SK-N-SH (cell line): ENCODE measurements at regions not wholly inside any gene's neighbourhood (a gene's known extent, or its start where the extent isn't known, plus 50 kb on each side); places are given as distances from the start of the nearest gene placed in this dataset.

ENCODE experiments used
- CTCF ChIA-PET: fragments of 300-600, 350-600 bp; formaldehyde crosslinking; extraction: SDS; loops from one replicate; lab custom pipeline; 2021; lab: Yijun Ruan, JAX
- POLR2A ChIA-PET: fragments of 350-600 bp; sonication (Branson Sonifier 250); formaldehyde crosslinking; extraction: SDS; loops from one replicate; lab custom pipeline; 2020; ENCODE audit warnings: antibody characterized with exemption, inconsistent platforms; lab: Yijun Ruan, JAX
- DNase-seq: peaks from one replicate; pipeline ENCODE4 v3.0.0; 2012
- H2AFZ ChIP-seq: fragments of 200-600 bp; sonication (generic); 2 replicates; pipeline ENCODE4 v1.8.1; 2016; ENCODE audit warnings: antibody characterized with exemption, mild to moderate bottlenecking, low read depth
- H3F3A ChIP-seq: fragments of 200-600 bp; sonication (generic); replicated peaks from 2 replicates; pipeline ENCODE3; 2016; ENCODE audit warnings: antibody characterized with exemption, mild to moderate bottlenecking; ENCODE audit not compliant: insufficient read depth
- H3K27ac ChIP-seq, 2 experiments: fragments of 200-500 bp in 1 of 2; fragments of 200-600 bp in 1 of 2; sonication (Bioruptor generic) in 1 of 2; sonication (generic), shearing (Covaris generic) in 1 of 2; 2 replicates each; pipeline versions ENCODE4 v1.5.1 to v1.6.1; 2014 to 2016; ENCODE audit warnings: low read depth in 2 of 2, inconsistent platforms in 1 of 2, low read length in 1 of 2, mild to moderate bottlenecking in 1 of 2, mixed read lengths in 1 of 2
- H3K27me3 ChIP-seq: fragments of 200-600 bp; sonication (generic), shearing (Covaris generic); 2 replicates; pipeline ENCODE4 v1.6.1; 2016; ENCODE audit warnings: mixed run types; ENCODE audit not compliant: insufficient read depth
- H3K36me3 ChIP-seq, 2 experiments: fragments of 200-500 bp in 1 of 2; fragments of 200-600 bp in 1 of 2; sonication (Bioruptor generic) in 1 of 2; sonication (generic) in 1 of 2; replicated peaks in 1 of 2; 2 replicates each; pipeline versions ENCODE3 to v1.5.1; 2014 to 2016; ENCODE audit warnings: low read length in 1 of 2, mild to moderate bottlenecking in 1 of 2; ENCODE audit not compliant: insufficient read depth in 2 of 2, control insufficient read depth in 1 of 2
- H3K4me1 ChIP-seq, 2 experiments: fragments of 200-500 bp in 1 of 2; fragments of 200-600 bp in 1 of 2; sonication (Bioruptor generic) in 1 of 2; sonication (generic), shearing (Covaris generic) in 1 of 2; 2 replicates each; pipeline versions ENCODE4 v1.5.1 to v1.6.1; 2014 to 2016; ENCODE audit warnings: low read depth in 1 of 2, low read length in 1 of 2, mixed run types in 1 of 2; ENCODE audit not compliant: insufficient read depth in 2 of 2, control insufficient read depth in 1 of 2
- H3K4me2 ChIP-seq: fragments of 200-600 bp; sonication (generic), shearing (Covaris generic); 2 replicates; pipeline ENCODE4 v1.6.1; 2017; ENCODE audit warnings: mixed run types
- H3K4me3 ChIP-seq, 2 experiments: fragments of 200-500 bp in 1 of 2; fragments of 200-600 bp in 1 of 2; sonication (Bioruptor generic) in 1 of 2; sonication (generic), shearing (Covaris generic) in 1 of 2; 2 replicates each; pipeline versions ENCODE4 v1.5.1 to v1.8.1; 2014 to 2016; ENCODE audit warnings: low read depth in 2 of 2, inconsistent platforms in 1 of 2, low read length in 1 of 2, mild to moderate bottlenecking in 1 of 2, mixed read lengths in 1 of 2, moderate library complexity in 1 of 2
- H3K79me2 ChIP-seq: fragments of 200-600 bp; sonication (generic); 2 replicates; pipeline ENCODE4 v1.8.1; 2017; ENCODE audit warnings: mild to moderate bottlenecking; ENCODE audit not compliant: insufficient read depth
- H3K9ac ChIP-seq: fragments of 200-600 bp; sonication (generic); 2 replicates; pipeline ENCODE4 v1.6.1; 2017; ENCODE audit warnings: mixed run types
- H3K9me2 ChIP-seq: fragments of 200-600 bp; sonication (generic); 2 replicates; pipeline ENCODE4 v1.6.1; 2017; ENCODE audit warnings: mixed run types
- H3K9me3 ChIP-seq: fragments of 200-600 bp; sonication (generic); 2 replicates; pipeline ENCODE4 v1.6.1; 2017; ENCODE audit warnings: mixed run types, mild to moderate bottlenecking, moderate library complexity
- H4K20me1 ChIP-seq: fragments of 200-600 bp; sonication (generic); 2 replicates; pipeline ENCODE4 v1.6.1; 2017; ENCODE audit warnings: mild to moderate bottlenecking, mixed run types; ENCODE audit not compliant: insufficient read depth
- ELF1 ChIP-seq: IDR thresholded peaks from 2 replicates; pipeline ENCODE4 v1.4.0; 2012
- FOXJ3 ChIP-seq: sonication (generic); formaldehyde crosslinking; IDR thresholded peaks from 2 replicates; pipeline ENCODE4 v1.5.1; 2020; ENCODE audit warnings: mild to moderate bottlenecking, missing genetic modification reagents
- GABPA ChIP-seq: IDR thresholded peaks from 2 replicates; pipeline ENCODE4 v1.4.0; 2012; ENCODE audit warnings: low read depth, mild to moderate bottlenecking
- MEF2A ChIP-seq: IDR thresholded peaks from 2 replicates; pipeline ENCODE4 v1.4.0; 2012; ENCODE audit warnings: low read depth, borderline replicate concordance
- RAD21 ChIP-seq: IDR thresholded peaks from 2 replicates; pipeline ENCODE4 v1.6.1; 2012; ENCODE audit warnings: mild to moderate bottlenecking, low read length
- SMC3 ChIP-seq: IDR thresholded peaks from 2 replicates; pipeline ENCODE4 v1.6.1; 2012; ENCODE audit warnings: low read depth, low read length, improper control_type of control experiment
- TAF1 ChIP-seq: IDR thresholded peaks from 2 replicates; pipeline ENCODE4 v1.6.1; 2012; ENCODE audit warnings: low read depth, mild to moderate bottlenecking, low read length, moderate library complexity, borderline replicate concordance
- TCF12 ChIP-seq: IDR thresholded peaks from 2 replicates; pipeline ENCODE4 v1.4.0; 2012
- WGBS: methylation state at CpG from one replicate; pipeline ENCODE4 v1.1.6; 2017; ENCODE audit warnings: low lambda C conversion rate; 5-methylcytosine and 5-hydroxymethylcytosine counted together
- TF ChIP-seq, protein P1 (sequence below): fragments of 200-600 bp; sonication (generic); IDR thresholded peaks from 2 replicates; pipeline ENCODE4 v1.6.1; 2017; ENCODE audit warnings: antibody characterized with exemption, mild to moderate bottlenecking, moderate library complexity
- TF ChIP-seq, protein P2 (sequence below): IDR thresholded peaks from 2 replicates; pipeline ENCODE4 v1.4.0; 2012; ENCODE audit warnings: low read depth, borderline replicate concordance
- TF ChIP-seq, protein P3 (sequence below): fragments of 150-350 bp; IDR thresholded peaks from 2 replicates; pipeline ENCODE4 v1.6.1; 2016; ENCODE audit warnings: mild to moderate bottlenecking, low read depth, low read length
- TF ChIP-seq, protein P4 (sequence below): IDR thresholded peaks from 2 replicates; pipeline ENCODE4 v1.4.0; 2012; ENCODE audit warnings: low read depth, borderline replicate concordance

DNA sequence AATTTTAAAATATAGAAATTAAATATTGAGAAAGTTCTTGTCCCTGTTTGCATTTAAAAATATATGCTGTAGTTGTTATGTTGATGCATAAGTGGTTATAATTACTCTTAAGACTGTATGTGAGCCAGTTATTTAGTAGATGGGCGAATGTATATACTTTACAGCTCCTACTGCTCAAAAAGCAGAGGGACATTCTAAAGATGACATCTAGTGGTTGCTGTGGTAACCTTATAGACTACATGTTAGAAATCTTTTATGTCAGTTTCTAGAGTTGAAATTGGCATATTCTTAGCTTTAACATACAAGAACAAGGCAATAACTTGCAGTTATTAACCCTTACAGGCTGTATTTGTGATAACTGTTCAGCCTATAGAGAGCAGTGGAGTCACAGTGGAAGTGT lies 160.5 kb downstream of the OLFM4 start:
- Histone ChIP-seq H3F3A (no peaks in the 10 kb centered on the region), H4K20me1 (no peaks in the 10 kb centered on the region), H3K9me3 (no peaks in the 10 kb centered on the region), H3K9ac (no peak overlapping the region), H3K27ac (no peak overlapping the region), H3K4me3 (no peak overlapping the region), H3K27me3 (no peaks in the 10 kb centered on the region), H3K79me2 (no peaks in the 10 kb centered on the region), H3K4me2 (no peak overlapping the region), H3K4me1 (no peaks in the 10 kb centered on the region), H2AFZ (no peak overlapping the region), H3K36me3 (no peaks in the 10 kb centered on the region), H3K9me2 (no peaks in the 10 kb centered on the region)
- ChIA-PET POLR2A (interaction anchor here (0.6 kb wide), 1 partner anchor 221 kb away, joined by 4 read pairs; no protein-coding TSS in a partner anchor), CTCF (interaction anchor here (0.7 to 2.4 kb wide), 7 partner anchors 9 to 580 kb away, joined by 3 to 9 read pairs (median 5); no protein-coding TSS in a partner anchor)
- TF ChIP-seq SMC3 (no peak), RAD21 (peak; percentile 48)
- no peak for DNase-seq
- WGBS, result 43% methylated on average over 1 of the region's 1 CpG

DNA sequence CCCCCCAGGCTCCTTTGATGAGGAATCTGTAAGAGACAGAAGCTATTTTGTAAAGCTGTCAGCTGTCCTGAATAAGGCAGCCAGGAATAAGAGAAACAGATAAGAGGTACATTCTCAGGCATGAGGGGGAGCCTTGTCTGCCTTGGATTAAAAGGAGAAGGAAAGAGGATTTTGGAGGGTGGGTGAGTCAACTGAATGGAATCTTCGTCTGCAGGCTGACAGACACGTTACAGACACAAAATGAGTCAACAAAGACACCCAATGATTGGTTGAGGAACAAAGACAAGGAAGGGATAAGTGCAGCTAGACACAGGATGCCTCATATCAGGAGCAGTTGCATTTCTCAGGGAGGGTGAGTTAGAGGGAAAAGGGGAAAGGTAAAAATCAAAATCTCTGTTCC lies 162.5 kb downstream of the OLFM4 start:
- DNase-seq, result no peak
- 9% methylated on average over 2 of the region's 2 CpGs for WGBS
- Histone ChIP-seq H2AFZ (no peak overlapping the region), H3K79me2 (no peaks in the 10 kb centered on the region), H3K36me3 (no peaks in the 10 kb centered on the region), H3K4me2 (no peak overlapping the region), H3K4me1 (no peaks in the 10 kb centered on the region), H3K27me3 (no peaks in the 10 kb centered on the region), H4K20me1 (no peaks in the 10 kb centered on the region), H3K4me3 (no peak overlapping the region), H3K27ac (no peak overlapping the region), H3K9ac (no peak overlapping the region), H3F3A (no peaks in the 10 kb centered on the region), H3K9me2 (no peaks in the 10 kb centered on the region), H3K9me3 (no peaks in the 10 kb centered on the region)
- ChIA-PET CTCF (interaction anchor here (0.7 to 2.4 kb wide), 5 partner anchors 16 to 582 kb away, joined by 3 to 8 read pairs (median 4); no protein-coding TSS in a partner anchor), POLR2A (no interaction called here)
- TF ChIP-seq, protein P1, sequence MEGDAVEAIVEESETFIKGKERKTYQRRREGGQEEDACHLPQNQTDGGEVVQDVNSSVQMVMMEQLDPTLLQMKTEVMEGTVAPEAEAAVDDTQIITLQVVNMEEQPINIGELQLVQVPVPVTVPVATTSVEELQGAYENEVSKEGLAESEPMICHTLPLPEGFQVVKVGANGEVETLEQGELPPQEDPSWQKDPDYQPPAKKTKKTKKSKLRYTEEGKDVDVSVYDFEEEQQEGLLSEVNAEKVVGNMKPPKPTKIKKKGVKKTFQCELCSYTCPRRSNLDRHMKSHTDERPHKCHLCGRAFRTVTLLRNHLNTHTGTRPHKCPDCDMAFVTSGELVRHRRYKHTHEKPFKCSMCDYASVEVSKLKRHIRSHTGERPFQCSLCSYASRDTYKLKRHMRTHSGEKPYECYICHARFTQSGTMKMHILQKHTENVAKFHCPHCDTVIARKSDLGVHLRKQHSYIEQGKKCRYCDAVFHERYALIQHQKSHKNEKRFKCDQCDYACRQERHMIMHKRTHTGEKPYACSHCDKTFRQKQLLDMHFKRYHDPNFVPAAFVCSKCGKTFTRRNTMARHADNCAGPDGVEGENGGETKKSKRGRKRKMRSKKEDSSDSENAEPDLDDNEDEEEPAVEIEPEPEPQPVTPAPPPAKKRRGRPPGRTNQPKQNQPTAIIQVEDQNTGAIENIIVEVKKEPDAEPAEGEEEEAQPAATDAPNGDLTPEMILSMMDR, result no peak
- TF ChIP-seq ELF1, result no peak
- no peak for TF ChIP-seq MEF2A

DNA sequence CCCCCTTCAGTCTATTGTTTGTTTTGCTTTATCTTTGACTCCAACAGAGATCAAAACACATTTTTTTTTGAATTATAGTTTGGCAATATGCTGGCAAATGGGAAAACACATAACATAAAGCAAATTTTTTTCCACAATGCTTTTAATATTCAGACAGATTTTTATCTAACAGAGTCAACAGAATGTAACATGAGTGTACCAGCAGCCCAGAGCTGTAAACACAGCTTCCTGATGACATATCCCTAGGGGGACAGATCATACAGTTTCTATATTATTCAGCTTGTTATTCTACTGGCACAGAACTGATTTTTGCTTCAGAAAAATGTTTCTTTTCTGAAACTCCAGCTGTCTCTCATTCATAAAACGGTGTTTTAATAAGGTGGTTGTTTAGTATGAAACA lies 168.8 kb downstream of the OLFM4 start:
- Histone ChIP-seq H3K4me2 (no peak overlapping the region), H3K9me2 (no peaks in the 10 kb centered on the region)
- CTCF ChIA-PET, result interaction anchor here (0.6 to 2.5 kb wide), 15 partner anchors 8 to 588 kb away, joined by 3 to 17 read pairs (median 4); partner anchors contain the start of gene SUGT1
- TF ChIP-seq, protein P2, sequence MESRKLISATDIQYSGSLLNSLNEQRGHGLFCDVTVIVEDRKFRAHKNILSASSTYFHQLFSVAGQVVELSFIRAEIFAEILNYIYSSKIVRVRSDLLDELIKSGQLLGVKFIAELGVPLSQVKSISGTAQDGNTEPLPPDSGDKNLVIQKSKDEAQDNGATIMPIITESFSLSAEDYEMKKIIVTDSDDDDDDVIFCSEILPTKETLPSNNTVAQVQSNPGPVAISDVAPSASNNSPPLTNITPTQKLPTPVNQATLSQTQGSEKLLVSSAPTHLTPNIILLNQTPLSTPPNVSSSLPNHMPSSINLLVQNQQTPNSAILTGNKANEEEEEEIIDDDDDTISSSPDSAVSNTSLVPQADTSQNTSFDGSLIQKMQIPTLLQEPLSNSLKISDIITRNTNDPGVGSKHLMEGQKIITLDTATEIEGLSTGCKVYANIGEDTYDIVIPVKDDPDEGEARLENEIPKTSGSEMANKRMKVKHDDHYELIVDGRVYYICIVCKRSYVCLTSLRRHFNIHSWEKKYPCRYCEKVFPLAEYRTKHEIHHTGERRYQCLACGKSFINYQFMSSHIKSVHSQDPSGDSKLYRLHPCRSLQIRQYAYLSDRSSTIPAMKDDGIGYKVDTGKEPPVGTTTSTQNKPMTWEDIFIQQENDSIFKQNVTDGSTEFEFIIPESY, result no peak
- TF ChIP-seq GABPA (no peak), RAD21 (no peak), TAF1 (no peak), FOXJ3 (CRISPR knock-in tag) (no peak), MEF2A (no peak), TCF12 (no peak)
- TF ChIP-seq, protein P3, sequence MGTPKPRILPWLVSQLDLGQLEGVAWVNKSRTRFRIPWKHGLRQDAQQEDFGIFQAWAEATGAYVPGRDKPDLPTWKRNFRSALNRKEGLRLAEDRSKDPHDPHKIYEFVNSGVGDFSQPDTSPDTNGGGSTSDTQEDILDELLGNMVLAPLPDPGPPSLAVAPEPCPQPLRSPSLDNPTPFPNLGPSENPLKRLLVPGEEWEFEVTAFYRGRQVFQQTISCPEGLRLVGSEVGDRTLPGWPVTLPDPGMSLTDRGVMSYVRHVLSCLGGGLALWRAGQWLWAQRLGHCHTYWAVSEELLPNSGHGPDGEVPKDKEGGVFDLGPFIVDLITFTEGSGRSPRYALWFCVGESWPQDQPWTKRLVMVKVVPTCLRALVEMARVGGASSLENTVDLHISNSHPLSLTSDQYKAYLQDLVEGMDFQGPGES, result no peak
- TF ChIP-seq, protein P4, sequence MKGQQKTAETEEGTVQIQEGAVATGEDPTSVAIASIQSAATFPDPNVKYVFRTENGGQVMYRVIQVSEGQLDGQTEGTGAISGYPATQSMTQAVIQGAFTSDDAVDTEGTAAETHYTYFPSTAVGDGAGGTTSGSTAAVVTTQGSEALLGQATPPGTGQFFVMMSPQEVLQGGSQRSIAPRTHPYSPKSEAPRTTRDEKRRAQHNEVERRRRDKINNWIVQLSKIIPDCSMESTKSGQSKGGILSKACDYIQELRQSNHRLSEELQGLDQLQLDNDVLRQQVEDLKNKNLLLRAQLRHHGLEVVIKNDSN, result no peak
- TF ChIP-seq, all 33 proteins: peak for 0
- H3K4me1 ChIP-seq, result no peaks in the 10 kb centered on the region; a peak in 2 of 4 replicates
- no peak overlapping the region for H2AFZ ChIP-seq
- no peaks in the 10 kb centered on the region for H3F3A ChIP-seq
- H3K9me3 ChIP-seq, result no peaks in the 10 kb centered on the region
- no peaks in the 10 kb centered on the region for H3K36me3 ChIP-seq
- peak overlapping the region in 1 of 2 experiments; percentile 55; a peak in 1 of 4 replicates for H3K27ac ChIP-seq
- 4% methylated on average over 1 of the region's 1 CpG for WGBS
- no peak overlapping the region for H3K9ac ChIP-seq
- H4K20me1 ChIP-seq, result no peaks in the 10 kb centered on the region
- DNase-seq, result peak; percentile 65
- no peaks in the 10 kb centered on the region for H3K79me2 ChIP-seq
- H3K4me3 ChIP-seq, result no peak overlapping the region
- H3K27me3 ChIP-seq, result no peaks in the 10 kb centered on the region
- POLR2A ChIA-PET, result no interaction called here
